ENCODE measurements at regions not wholly inside any gene's neighbourhood (a gene's known extent, or its start where the extent isn't known, plus 50 kb on each side); places are given as distances from the start of the nearest gene placed in this dataset.
"Not testable (repeated sequence)": the region's sequence is repeated elsewhere in the genome, so short reads cannot be mapped to it uniquely, and the experiment has no call there.

- H3K4me1 ChIP-seq (ENCODE audit: control insufficient read depth, insufficient read depth, low read length, unreplicated experiment), result no peaks in the 10 kb centered on the region
- no peaks in the 10 kb centered on the region for H3K36me3 ChIP-seq (ENCODE audit: insufficient read depth, low read length)
- no peak overlapping the region for H3K27ac ChIP-seq (ENCODE audit: low read depth, low read length)
- no peak overlapping the region for H2AFZ ChIP-seq (ENCODE audit: low read length, unreplicated experiment)
- no peaks in the 10 kb centered on the region for H3K79me2 ChIP-seq (ENCODE audit: control insufficient read depth, insufficient read depth, low read length, unreplicated experiment)
- no peak overlapping the region for H3K4me3 ChIP-seq (ENCODE audit: low read depth, low read length)
- H3K27me3 ChIP-seq (ENCODE audit: insufficient read depth, low read length), result no peaks in the 10 kb centered on the region
Observed at GRCh38 chr5:63085561-63085960, 506.9 kb downstream of the LRRC70 start.

- not testable (repeated sequence) for H3K27ac ChIP-seq (ENCODE audit: low read depth, low read length); H3K4me1 ChIP-seq (ENCODE audit: control insufficient read depth, insufficient read depth, low read length, unreplicated experiment); H2AFZ ChIP-seq (ENCODE audit: low read length, unreplicated experiment); H3K36me3 ChIP-seq (ENCODE audit: insufficient read depth, low read length); H3K27me3 ChIP-seq (ENCODE audit: insufficient read depth, low read length); H3K4me3 ChIP-seq (ENCODE audit: low read depth, low read length); H3K79me2 ChIP-seq (ENCODE audit: control insufficient read depth, insufficient read depth, low read length, unreplicated experiment)
Observed at GRCh38 chr5:63083689-63084088, 505.1 kb downstream of the LRRC70 start.

GRCh38 chr5:63081402-63081801 is 502.8 kb downstream of the LRRC70 start:
- Histone ChIP-seq H3K36me3 (ENCODE audit: insufficient read depth, low read length) (no peaks in the 10 kb centered on the region), H3K79me2 (ENCODE audit: control insufficient read depth, insufficient read depth, low read length, unreplicated experiment) (no peaks in the 10 kb centered on the region), H3K27me3 (ENCODE audit: insufficient read depth, low read length) (no peaks in the 10 kb centered on the region), H3K4me1 (ENCODE audit: control insufficient read depth, insufficient read depth, low read length, unreplicated experiment) (no peaks in the 10 kb centered on the region), H2AFZ (ENCODE audit: low read length, unreplicated experiment) (no peak overlapping the region), H3K27ac (ENCODE audit: low read depth, low read length) (no peak overlapping the region), H3K4me3 (ENCODE audit: low read depth, low read length) (no peak overlapping the region)

GRCh38 chr5:63070001-63070400 is 491.4 kb downstream of the LRRC70 start:
- H3K27me3 ChIP-seq (ENCODE audit: insufficient read depth, low read length), result no peaks in the 10 kb centered on the region
- no peak overlapping the region for H3K4me3 ChIP-seq (ENCODE audit: low read depth, low read length)
- H3K36me3 ChIP-seq (ENCODE audit: insufficient read depth, low read length), result no peaks in the 10 kb centered on the region
- H2AFZ ChIP-seq (ENCODE audit: low read length, unreplicated experiment), result no peak overlapping the region
- H3K79me2 ChIP-seq (ENCODE audit: control insufficient read depth, insufficient read depth, low read length, unreplicated experiment), result no peaks in the 10 kb centered on the region
- no peak overlapping the region for H3K27ac ChIP-seq (ENCODE audit: low read depth, low read length)
- no peaks in the 10 kb centered on the region for H3K4me1 ChIP-seq (ENCODE audit: control insufficient read depth, insufficient read depth, low read length, unreplicated experiment)

GRCh38 chr5:63055421-63055820 is 476.8 kb downstream of the LRRC70 start:
- no peaks in the 10 kb centered on the region for H3K79me2 ChIP-seq (ENCODE audit: control insufficient read depth, insufficient read depth, low read length, unreplicated experiment)
- H2AFZ ChIP-seq (ENCODE audit: low read length, unreplicated experiment), result no peak overlapping the region
- no peak overlapping the region for H3K27ac ChIP-seq (ENCODE audit: low read depth, low read length)
- H3K27me3 ChIP-seq (ENCODE audit: insufficient read depth, low read length), result no peaks in the 10 kb centered on the region
- H3K4me3 ChIP-seq (ENCODE audit: low read depth, low read length), result no peak overlapping the region
- no peaks in the 10 kb centered on the region for H3K4me1 ChIP-seq (ENCODE audit: control insufficient read depth, insufficient read depth, low read length, unreplicated experiment)
- no peaks in the 10 kb centered on the region for H3K36me3 ChIP-seq (ENCODE audit: insufficient read depth, low read length)

- Histone ChIP-seq H3K27me3 (ENCODE audit: insufficient read depth, low read length) (no peaks in the 10 kb centered on the region), H3K4me1 (ENCODE audit: control insufficient read depth, insufficient read depth, low read length, unreplicated experiment) (no peaks in the 10 kb centered on the region), H2AFZ (ENCODE audit: low read length, unreplicated experiment) (no peak overlapping the region), H3K36me3 (ENCODE audit: insufficient read depth, low read length) (no peaks in the 10 kb centered on the region), H3K79me2 (ENCODE audit: control insufficient read depth, insufficient read depth, low read length, unreplicated experiment) (no peaks in the 10 kb centered on the region), H3K27ac (ENCODE audit: low read depth, low read length) (no peak overlapping the region), H3K4me3 (ENCODE audit: low read depth, low read length) (no peak overlapping the region)
Observed at GRCh38 chr5:63053019-63053638, 474.5 kb downstream of the LRRC70 start.

GRCh38 chr5:63050916-63051315 is 472.3 kb downstream of the LRRC70 start:
- no peaks in the 10 kb centered on the region for H3K79me2 ChIP-seq (ENCODE audit: control insufficient read depth, insufficient read depth, low read length, unreplicated experiment)
- no peaks in the 10 kb centered on the region for H3K4me1 ChIP-seq (ENCODE audit: control insufficient read depth, insufficient read depth, low read length, unreplicated experiment)
- H3K4me3 ChIP-seq (ENCODE audit: low read depth, low read length), result no peak overlapping the region
- no peak overlapping the region for H2AFZ ChIP-seq (ENCODE audit: low read length, unreplicated experiment)
- H3K27me3 ChIP-seq (ENCODE audit: insufficient read depth, low read length), result no peaks in the 10 kb centered on the region
- H3K27ac ChIP-seq (ENCODE audit: low read depth, low read length), result no peak overlapping the region
- no peaks in the 10 kb centered on the region for H3K36me3 ChIP-seq (ENCODE audit: insufficient read depth, low read length)

- Histone ChIP-seq H3K79me2 (ENCODE audit: control insufficient read depth, insufficient read depth, low read length, unreplicated experiment) (no peaks in the 10 kb centered on the region), H2AFZ (ENCODE audit: low read length, unreplicated experiment) (no peak overlapping the region), H3K27me3 (ENCODE audit: insufficient read depth, low read length) (no peaks in the 10 kb centered on the region), H3K36me3 (ENCODE audit: insufficient read depth, low read length) (no peaks in the 10 kb centered on the region), H3K4me1 (ENCODE audit: control insufficient read depth, insufficient read depth, low read length, unreplicated experiment) (no peaks in the 10 kb centered on the region), H3K4me3 (ENCODE audit: low read depth, low read length) (no peak overlapping the region), H3K27ac (ENCODE audit: low read depth, low read length) (no peak overlapping the region)
Observed at GRCh38 chr5:63049935-63050334, 471.3 kb downstream of the LRRC70 start.

- Histone ChIP-seq H3K4me3 (ENCODE audit: low read depth, low read length) (no peak overlapping the region), H3K4me1 (ENCODE audit: control insufficient read depth, insufficient read depth, low read length, unreplicated experiment) (no peaks in the 10 kb centered on the region), H3K79me2 (ENCODE audit: control insufficient read depth, insufficient read depth, low read length, unreplicated experiment) (no peaks in the 10 kb centered on the region), H2AFZ (ENCODE audit: low read length, unreplicated experiment) (no peak overlapping the region), H3K36me3 (ENCODE audit: insufficient read depth, low read length) (no peaks in the 10 kb centered on the region), H3K27me3 (ENCODE audit: insufficient read depth, low read length) (no peaks in the 10 kb centered on the region), H3K27ac (ENCODE audit: low read depth, low read length) (no peak overlapping the region)
Observed at GRCh38 chr5:63043792-63044191, 465.2 kb downstream of the LRRC70 start.

GRCh38 chr5:63032343-63032742 is 453.7 kb downstream of the LRRC70 start:
- H3K36me3 ChIP-seq (ENCODE audit: insufficient read depth, low read length), result no peaks in the 10 kb centered on the region
- no peaks in the 10 kb centered on the region for H3K27me3 ChIP-seq (ENCODE audit: insufficient read depth, low read length)
- no peak overlapping the region for H3K4me3 ChIP-seq (ENCODE audit: low read depth, low read length)
- no peak overlapping the region for H3K27ac ChIP-seq (ENCODE audit: low read depth, low read length)
- H3K4me1 ChIP-seq (ENCODE audit: control insufficient read depth, insufficient read depth, low read length, unreplicated experiment), result no peaks in the 10 kb centered on the region
- no peaks in the 10 kb centered on the region for H3K79me2 ChIP-seq (ENCODE audit: control insufficient read depth, insufficient read depth, low read length, unreplicated experiment)
- no peak overlapping the region for H2AFZ ChIP-seq (ENCODE audit: low read length, unreplicated experiment)

GRCh38 chr5:63029891-63030290 is 451.3 kb downstream of the LRRC70 start:
- H2AFZ ChIP-seq (ENCODE audit: low read length, unreplicated experiment), result no peak overlapping the region
- H3K27ac ChIP-seq (ENCODE audit: low read depth, low read length), result no peak overlapping the region
- H3K4me1 ChIP-seq (ENCODE audit: control insufficient read depth, insufficient read depth, low read length, unreplicated experiment), result no peaks in the 10 kb centered on the region
- no peaks in the 10 kb centered on the region for H3K27me3 ChIP-seq (ENCODE audit: insufficient read depth, low read length)
- H3K4me3 ChIP-seq (ENCODE audit: low read depth, low read length), result no peak overlapping the region
- no peaks in the 10 kb centered on the region for H3K79me2 ChIP-seq (ENCODE audit: control insufficient read depth, insufficient read depth, low read length, unreplicated experiment)
- H3K36me3 ChIP-seq (ENCODE audit: insufficient read depth, low read length), result no peaks in the 10 kb centered on the region
